WTC11 (cell line): ENCODE measurements at regions not wholly inside any gene's neighbourhood (a gene's known extent, or its start where the extent isn't known, plus 50 kb on each side); places are given as distances from the start of the nearest gene placed in this dataset.

ENCODE experiments used
- ELF4 ChIP-seq: sonication (generic); formaldehyde crosslinking; IDR thresholded peaks from 2 replicates; pipeline ENCODE4 v1.8.1; 2022; ENCODE audit warnings: low read depth, mild to moderate bottlenecking, moderate library complexity, missing genetic modification reagents
- FOXP1 ChIP-seq: sonication (generic); formaldehyde crosslinking; IDR thresholded peaks from 2 replicates; pipeline ENCODE4 v1.8.0; 2022; ENCODE audit warnings: missing genetic modification reagents, mild to moderate bottlenecking, moderate library complexity, borderline replicate concordance
- MAX ChIP-seq: sonication (generic); formaldehyde crosslinking; IDR thresholded peaks from 2 replicates; pipeline ENCODE4 v1.8.0; 2022; ENCODE audit warnings: mild to moderate bottlenecking, missing genetic modification reagents
- STAT6 ChIP-seq: sonication (generic); formaldehyde crosslinking; conservative IDR thresholded peaks from 2 replicates; pipeline ENCODE4 v1.8.1; 2023; ENCODE audit warnings: mild to moderate bottlenecking, low read depth, missing genetic modification reagents, moderate library complexity
- TEAD4 ChIP-seq: sonication (generic); formaldehyde crosslinking; IDR thresholded peaks from 2 replicates; pipeline ENCODE4 v1.8.0; 2022; ENCODE audit warnings: mild to moderate bottlenecking, missing genetic modification reagents
- ZNF512 ChIP-seq: sonication (generic); formaldehyde crosslinking; IDR thresholded peaks from 2 replicates; pipeline ENCODE4 v1.8.1; 2022; ENCODE audit warnings: missing genetic modification reagents, borderline replicate concordance
- TF ChIP-seq, protein P1 (sequence below): fragments of 250-450 bp; sonication (Bioruptor Pico); IDR thresholded peaks from 2 replicates; pipeline ENCODE4 v1.9.0; 2021; ENCODE audit warnings: moderate library complexity, mild to moderate bottlenecking, inconsistent platforms, borderline replicate concordance
- TF ChIP-seq, protein P2 (sequence below): fragments of 200-600 bp; IDR thresholded peaks from 2 replicates; pipeline ENCODE4 v1.8.0; 2022; ENCODE audit warnings: antibody characterized with exemption
- TF ChIP-seq, protein P3 (sequence below): sonication (generic); formaldehyde crosslinking; IDR thresholded peaks from 2 replicates; pipeline ENCODE4 v1.8.0; 2022; ENCODE audit warnings: mild to moderate bottlenecking, missing genetic modification reagents
- TF ChIP-seq, protein P4 (sequence below): fragments of 250-450 bp; sonication (Bioruptor Pico); IDR thresholded peaks from 2 replicates; pipeline ENCODE4 v1.9.0; 2021; ENCODE audit warnings: mild to moderate bottlenecking

DNA sequence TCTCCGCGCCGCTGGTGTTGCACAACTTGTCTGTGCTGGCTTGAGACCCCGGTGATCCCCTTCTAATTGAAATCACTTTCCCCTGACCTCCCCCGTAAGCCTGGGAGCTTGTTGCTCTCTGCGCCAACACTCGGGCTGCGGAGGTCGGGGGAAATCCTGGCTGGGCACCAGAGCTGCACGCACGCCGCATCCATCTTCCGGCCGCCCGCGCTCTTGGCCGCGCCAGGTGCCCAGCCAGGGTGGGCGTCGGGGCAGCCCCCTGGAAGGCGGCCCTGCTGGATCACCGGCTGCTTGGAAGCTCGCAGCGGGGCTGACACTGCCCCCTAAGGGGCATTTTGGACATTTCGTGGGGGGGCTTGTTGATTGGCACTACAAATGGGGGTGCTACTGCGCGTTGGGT, 280.3 kb upstream of the SKOR2 start:
- TF ChIP-seq, protein P1, sequence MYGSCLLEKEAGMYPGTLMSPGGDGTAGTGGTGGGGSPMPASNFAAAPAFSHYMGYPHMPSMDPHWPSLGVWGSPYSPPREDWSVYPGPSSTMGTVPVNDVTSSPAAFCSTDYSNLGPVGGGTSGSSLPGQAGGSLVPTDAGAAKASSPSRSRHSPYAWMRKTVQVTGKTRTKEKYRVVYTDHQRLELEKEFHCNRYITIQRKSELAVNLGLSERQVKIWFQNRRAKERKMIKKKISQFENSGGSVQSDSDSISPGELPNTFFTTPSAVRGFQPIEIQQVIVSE (CRISPR knock-in tag) = no peak
- TF ChIP-seq, protein P2, sequence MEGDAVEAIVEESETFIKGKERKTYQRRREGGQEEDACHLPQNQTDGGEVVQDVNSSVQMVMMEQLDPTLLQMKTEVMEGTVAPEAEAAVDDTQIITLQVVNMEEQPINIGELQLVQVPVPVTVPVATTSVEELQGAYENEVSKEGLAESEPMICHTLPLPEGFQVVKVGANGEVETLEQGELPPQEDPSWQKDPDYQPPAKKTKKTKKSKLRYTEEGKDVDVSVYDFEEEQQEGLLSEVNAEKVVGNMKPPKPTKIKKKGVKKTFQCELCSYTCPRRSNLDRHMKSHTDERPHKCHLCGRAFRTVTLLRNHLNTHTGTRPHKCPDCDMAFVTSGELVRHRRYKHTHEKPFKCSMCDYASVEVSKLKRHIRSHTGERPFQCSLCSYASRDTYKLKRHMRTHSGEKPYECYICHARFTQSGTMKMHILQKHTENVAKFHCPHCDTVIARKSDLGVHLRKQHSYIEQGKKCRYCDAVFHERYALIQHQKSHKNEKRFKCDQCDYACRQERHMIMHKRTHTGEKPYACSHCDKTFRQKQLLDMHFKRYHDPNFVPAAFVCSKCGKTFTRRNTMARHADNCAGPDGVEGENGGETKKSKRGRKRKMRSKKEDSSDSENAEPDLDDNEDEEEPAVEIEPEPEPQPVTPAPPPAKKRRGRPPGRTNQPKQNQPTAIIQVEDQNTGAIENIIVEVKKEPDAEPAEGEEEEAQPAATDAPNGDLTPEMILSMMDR = peak; percentile 43; the same call in 1 of the 2 replicates
- TF ChIP-seq MAX (CRISPR knock-in tag) = no peak
- no peak for TF ChIP-seq ELF4 (CRISPR knock-in tag)
- TF ChIP-seq ZNF512 = no peak
- no peak for TF ChIP-seq STAT6 (CRISPR knock-in tag)
- TF ChIP-seq, protein P3, sequence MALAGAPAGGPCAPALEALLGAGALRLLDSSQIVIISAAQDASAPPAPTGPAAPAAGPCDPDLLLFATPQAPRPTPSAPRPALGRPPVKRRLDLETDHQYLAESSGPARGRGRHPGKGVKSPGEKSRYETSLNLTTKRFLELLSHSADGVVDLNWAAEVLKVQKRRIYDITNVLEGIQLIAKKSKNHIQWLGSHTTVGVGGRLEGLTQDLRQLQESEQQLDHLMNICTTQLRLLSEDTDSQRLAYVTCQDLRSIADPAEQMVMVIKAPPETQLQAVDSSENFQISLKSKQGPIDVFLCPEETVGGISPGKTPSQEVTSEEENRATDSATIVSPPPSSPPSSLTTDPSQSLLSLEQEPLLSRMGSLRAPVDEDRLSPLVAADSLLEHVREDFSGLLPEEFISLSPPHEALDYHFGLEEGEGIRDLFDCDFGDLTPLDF = no peak
- no peak for TF ChIP-seq FOXP1 (CRISPR knock-in tag)
- no peak for TF ChIP-seq TEAD4 (CRISPR knock-in tag)
- TF ChIP-seq, protein P4, sequence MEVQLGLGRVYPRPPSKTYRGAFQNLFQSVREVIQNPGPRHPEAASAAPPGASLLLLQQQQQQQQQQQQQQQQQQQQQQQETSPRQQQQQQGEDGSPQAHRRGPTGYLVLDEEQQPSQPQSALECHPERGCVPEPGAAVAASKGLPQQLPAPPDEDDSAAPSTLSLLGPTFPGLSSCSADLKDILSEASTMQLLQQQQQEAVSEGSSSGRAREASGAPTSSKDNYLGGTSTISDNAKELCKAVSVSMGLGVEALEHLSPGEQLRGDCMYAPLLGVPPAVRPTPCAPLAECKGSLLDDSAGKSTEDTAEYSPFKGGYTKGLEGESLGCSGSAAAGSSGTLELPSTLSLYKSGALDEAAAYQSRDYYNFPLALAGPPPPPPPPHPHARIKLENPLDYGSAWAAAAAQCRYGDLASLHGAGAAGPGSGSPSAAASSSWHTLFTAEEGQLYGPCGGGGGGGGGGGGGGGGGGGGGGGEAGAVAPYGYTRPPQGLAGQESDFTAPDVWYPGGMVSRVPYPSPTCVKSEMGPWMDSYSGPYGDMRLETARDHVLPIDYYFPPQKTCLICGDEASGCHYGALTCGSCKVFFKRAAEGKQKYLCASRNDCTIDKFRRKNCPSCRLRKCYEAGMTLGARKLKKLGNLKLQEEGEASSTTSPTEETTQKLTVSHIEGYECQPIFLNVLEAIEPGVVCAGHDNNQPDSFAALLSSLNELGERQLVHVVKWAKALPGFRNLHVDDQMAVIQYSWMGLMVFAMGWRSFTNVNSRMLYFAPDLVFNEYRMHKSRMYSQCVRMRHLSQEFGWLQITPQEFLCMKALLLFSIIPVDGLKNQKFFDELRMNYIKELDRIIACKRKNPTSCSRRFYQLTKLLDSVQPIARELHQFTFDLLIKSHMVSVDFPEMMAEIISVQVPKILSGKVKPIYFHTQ (CRISPR knock-in tag) = no peak
